ENCODE measurements at regions not wholly inside any gene's neighbourhood (a gene's known extent, or its start where the extent isn't known, plus 50 kb on each side); places are given as distances from the start of the nearest gene placed in this dataset.

DNA sequence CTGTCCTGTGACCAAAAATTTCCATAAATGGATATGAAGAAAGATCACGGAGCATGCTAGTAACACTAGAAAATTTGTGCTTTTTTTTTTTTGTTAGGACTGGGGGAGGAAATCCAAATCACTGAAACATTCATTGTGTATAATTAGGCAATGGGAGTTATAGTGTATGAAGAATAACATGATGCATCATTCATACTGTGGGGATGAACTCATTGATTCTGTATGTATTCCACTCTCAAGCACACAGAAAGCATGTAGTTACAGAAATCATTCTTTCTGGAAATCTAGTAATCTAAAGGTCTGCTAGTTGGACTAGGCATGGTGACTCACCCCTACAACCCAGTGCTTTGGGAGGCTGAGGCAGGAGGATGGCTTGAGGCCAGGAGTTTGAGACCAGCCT, 749.7 kb downstream of the DIAPH3 start:
- H3K27ac ChIP-seq (ENCODE audit: low read depth, low read length), result no peak overlapping the region
- no peak overlapping the region for H3K4me3 ChIP-seq (ENCODE audit: low read length)
- no peak overlapping the region for H3K4me2 ChIP-seq (ENCODE audit: low read length)
- TF ChIP-seq EZH2phosphoT487 (IDR thresholded peaks at IDR 0.05; ENCODE audit: borderline replicate concordance, low read length), result no peak
- TF ChIP-seq, protein P1, sequence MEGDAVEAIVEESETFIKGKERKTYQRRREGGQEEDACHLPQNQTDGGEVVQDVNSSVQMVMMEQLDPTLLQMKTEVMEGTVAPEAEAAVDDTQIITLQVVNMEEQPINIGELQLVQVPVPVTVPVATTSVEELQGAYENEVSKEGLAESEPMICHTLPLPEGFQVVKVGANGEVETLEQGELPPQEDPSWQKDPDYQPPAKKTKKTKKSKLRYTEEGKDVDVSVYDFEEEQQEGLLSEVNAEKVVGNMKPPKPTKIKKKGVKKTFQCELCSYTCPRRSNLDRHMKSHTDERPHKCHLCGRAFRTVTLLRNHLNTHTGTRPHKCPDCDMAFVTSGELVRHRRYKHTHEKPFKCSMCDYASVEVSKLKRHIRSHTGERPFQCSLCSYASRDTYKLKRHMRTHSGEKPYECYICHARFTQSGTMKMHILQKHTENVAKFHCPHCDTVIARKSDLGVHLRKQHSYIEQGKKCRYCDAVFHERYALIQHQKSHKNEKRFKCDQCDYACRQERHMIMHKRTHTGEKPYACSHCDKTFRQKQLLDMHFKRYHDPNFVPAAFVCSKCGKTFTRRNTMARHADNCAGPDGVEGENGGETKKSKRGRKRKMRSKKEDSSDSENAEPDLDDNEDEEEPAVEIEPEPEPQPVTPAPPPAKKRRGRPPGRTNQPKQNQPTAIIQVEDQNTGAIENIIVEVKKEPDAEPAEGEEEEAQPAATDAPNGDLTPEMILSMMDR (IDR thresholded peaks at IDR 0.05; ENCODE audit: low read depth, low read length, poor library complexity, severe bottlenecking), result no peak
- H3K9me2 ChIP-seq (replicated peaks; ENCODE audit: control insufficient read depth, low read length), result no peaks in the 10 kb centered on the region
- H3K9me3 ChIP-seq (ENCODE audit: control insufficient read depth, insufficient read depth, low read length), result no peaks in the 10 kb centered on the region
- no peaks in the 10 kb centered on the region for H4K20me1 ChIP-seq (ENCODE audit: control insufficient read depth, insufficient read depth, low read depth, low read length)
- no peaks in the 10 kb centered on the region for H3K36me3 ChIP-seq (ENCODE audit: control insufficient read depth, low read length)
- H3K79me2 ChIP-seq (ENCODE audit: control insufficient read depth, low read length), result no peaks in the 10 kb centered on the region
- no peaks in the 10 kb centered on the region for H3K27me3 ChIP-seq (ENCODE audit: control insufficient read depth, low read length)
- H3F3A ChIP-seq (ENCODE audit: control insufficient read depth, insufficient read depth), result no peaks in the 10 kb centered on the region
- H3K4me1 ChIP-seq (ENCODE audit: control insufficient read depth, low read length), result no peaks in the 10 kb centered on the region

DNA sequence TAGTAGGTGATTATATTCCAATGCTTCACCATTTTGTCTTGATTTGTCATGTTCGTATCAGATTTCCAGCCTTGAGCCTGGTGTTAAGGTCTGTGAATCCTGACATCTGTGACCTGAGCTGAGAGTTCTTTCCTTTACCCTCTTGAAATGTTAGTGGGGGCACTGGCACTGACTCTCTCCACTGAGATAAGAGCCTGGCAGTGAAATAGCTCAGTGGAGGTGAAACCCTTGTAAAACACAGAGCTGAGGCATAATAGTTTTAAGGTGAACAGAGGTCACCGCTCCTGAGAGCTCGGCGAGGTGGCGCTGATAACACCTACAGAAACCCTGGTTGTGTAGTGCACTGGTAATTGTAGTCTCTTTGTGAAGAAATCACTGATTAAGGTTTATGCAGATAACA, 748.2 kb downstream of the DIAPH3 start:
- Histone ChIP-seq H3K36me3 (ENCODE audit: control insufficient read depth, low read length) (no peaks in the 10 kb centered on the region), H3K4me3 (ENCODE audit: low read length) (no peak overlapping the region), H3K27ac (ENCODE audit: low read depth, low read length) (no peak overlapping the region), H3K4me2 (ENCODE audit: low read length) (no peak overlapping the region), H4K20me1 (ENCODE audit: control insufficient read depth, insufficient read depth, low read depth, low read length) (no peaks in the 10 kb centered on the region), H3K27me3 (ENCODE audit: control insufficient read depth, low read length) (no peaks in the 10 kb centered on the region), H3K4me1 (ENCODE audit: control insufficient read depth, low read length) (no peaks in the 10 kb centered on the region), H3F3A (ENCODE audit: control insufficient read depth, insufficient read depth) (no peaks in the 10 kb centered on the region), H3K79me2 (ENCODE audit: control insufficient read depth, low read length) (no peaks in the 10 kb centered on the region), H3K9me3 (ENCODE audit: control insufficient read depth, insufficient read depth, low read length) (no peaks in the 10 kb centered on the region), H3K9me2 (replicated peaks; ENCODE audit: control insufficient read depth, low read length) (no peaks in the 10 kb centered on the region)
- TF ChIP-seq, protein P1 (IDR thresholded peaks at IDR 0.05; ENCODE audit: low read depth, low read length, poor library complexity, severe bottlenecking), result no peak
- TF ChIP-seq EZH2phosphoT487 (IDR thresholded peaks at IDR 0.05; ENCODE audit: borderline replicate concordance, low read length), result no peak

DNA sequence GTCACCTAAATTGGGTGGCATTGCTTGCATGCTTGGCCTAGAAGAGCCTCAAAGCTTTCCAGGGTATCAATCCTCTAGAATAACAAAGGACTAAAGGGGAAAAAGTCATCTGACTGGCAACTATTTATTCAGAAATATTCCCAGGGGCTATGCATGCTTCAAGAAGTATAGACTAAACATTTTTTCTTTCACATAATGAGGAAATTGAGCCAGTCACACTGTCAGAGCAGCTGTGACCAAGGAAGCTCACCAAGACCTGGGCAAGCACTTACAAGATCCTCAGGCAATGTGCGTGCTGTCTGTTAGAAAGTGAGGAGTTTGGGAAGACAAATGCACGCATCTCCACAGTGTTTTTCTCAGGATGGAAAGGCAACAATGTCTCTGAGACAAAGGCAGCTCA, 747.2 kb downstream of the DIAPH3 start:
- no peaks in the 10 kb centered on the region for H3K36me3 ChIP-seq (ENCODE audit: control insufficient read depth, low read length)
- no peaks in the 10 kb centered on the region for H3K4me1 ChIP-seq (ENCODE audit: control insufficient read depth, low read length)
- TF ChIP-seq, protein P1 (IDR thresholded peaks at IDR 0.05; ENCODE audit: low read depth, low read length, poor library complexity, severe bottlenecking), result no peak
- TF ChIP-seq EZH2phosphoT487 (IDR thresholded peaks at IDR 0.05; ENCODE audit: borderline replicate concordance, low read length), result no peak
- no peaks in the 10 kb centered on the region for H3K9me3 ChIP-seq (ENCODE audit: control insufficient read depth, insufficient read depth, low read length)
- no peaks in the 10 kb centered on the region for H3K9me2 ChIP-seq (replicated peaks; ENCODE audit: control insufficient read depth, low read length)
- no peak overlapping the region for H3K27ac ChIP-seq (ENCODE audit: low read depth, low read length)
- H3K4me2 ChIP-seq (ENCODE audit: low read length), result no peak overlapping the region
- H4K20me1 ChIP-seq (ENCODE audit: control insufficient read depth, insufficient read depth, low read depth, low read length), result no peaks in the 10 kb centered on the region
- H3K4me3 ChIP-seq (ENCODE audit: low read length), result no peak overlapping the region
- no peaks in the 10 kb centered on the region for H3K79me2 ChIP-seq (ENCODE audit: control insufficient read depth, low read length)
- no peaks in the 10 kb centered on the region for H3K27me3 ChIP-seq (ENCODE audit: control insufficient read depth, low read length)
- H3F3A ChIP-seq (ENCODE audit: control insufficient read depth, insufficient read depth), result no peaks in the 10 kb centered on the region

DNA sequence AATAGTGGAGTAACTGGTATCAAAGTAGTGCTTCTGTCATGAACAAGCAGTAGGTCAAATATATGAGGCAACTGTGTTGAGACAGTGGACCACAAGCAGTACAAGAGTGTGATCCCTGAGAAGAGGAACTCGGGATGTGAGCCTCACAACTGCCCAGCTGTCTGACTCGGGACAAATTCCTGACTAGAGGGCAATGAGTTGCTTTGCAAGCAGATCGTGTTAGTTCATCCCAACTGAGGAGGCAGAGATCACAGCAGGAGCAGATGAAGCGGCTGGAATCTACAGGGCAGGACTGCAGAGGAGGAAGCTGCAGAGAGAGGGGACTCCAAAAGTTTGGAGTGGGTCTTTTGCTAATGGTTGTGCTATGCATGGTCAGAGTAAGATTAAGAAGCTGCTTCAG, 741.1 kb downstream of the DIAPH3 start:
- Histone ChIP-seq H3K36me3 (ENCODE audit: control insufficient read depth, low read length) (no peaks in the 10 kb centered on the region), H3K27ac (ENCODE audit: low read depth, low read length) (no peak overlapping the region), H3K4me3 (ENCODE audit: low read length) (no peak overlapping the region), H3K9me2 (replicated peaks; ENCODE audit: control insufficient read depth, low read length) (no peaks in the 10 kb centered on the region), H3K4me1 (ENCODE audit: control insufficient read depth, low read length) (no peaks in the 10 kb centered on the region), H3K9me3 (ENCODE audit: control insufficient read depth, insufficient read depth, low read length) (no peaks in the 10 kb centered on the region), H3K79me2 (ENCODE audit: control insufficient read depth, low read length) (no peaks in the 10 kb centered on the region), H3K4me2 (ENCODE audit: low read length) (no peak overlapping the region), H4K20me1 (ENCODE audit: control insufficient read depth, insufficient read depth, low read depth, low read length) (no peaks in the 10 kb centered on the region), H3K27me3 (ENCODE audit: control insufficient read depth, low read length) (no peaks in the 10 kb centered on the region), H3F3A (ENCODE audit: control insufficient read depth, insufficient read depth) (no peaks in the 10 kb centered on the region)
- TF ChIP-seq EZH2phosphoT487 (IDR thresholded peaks at IDR 0.05; ENCODE audit: borderline replicate concordance, low read length), result no peak
- TF ChIP-seq, protein P1 (IDR thresholded peaks at IDR 0.05; ENCODE audit: low read depth, low read length, poor library complexity, severe bottlenecking), result no peak

Data from DOHH2 (cell line).